HCT116 (cell line): ENCODE measurements at regions not wholly inside any gene's neighbourhood (a gene's known extent, or its start where the extent isn't known, plus 50 kb on each side); places are given as distances from the start of the nearest gene placed in this dataset.

ENCODE experiments used
- ATAC-seq: fragments of 200-7000 bp; cut with Tn5 transposase; 2 replicates; pipeline ENCODE4 v1.9.1; 2020; ENCODE audit warnings: mild to moderate bottlenecking, moderate library complexity
- BruUV-seq: library from RNA; stranded (reverse); fragments of 400-500 nt; replicated peaks from 2 replicates; lab custom pipeline; 2021; lab: Mats Ljungman, UMichigan
- CTCF ChIA-PET: fragments of 300-600 bp; sonication (Branson Sonifier 250); formaldehyde crosslinking; loops from one replicate; lab custom pipeline; 2021; ENCODE audit warnings: antibody characterized with exemption; lab: Charles Lee
- POLR2A ChIA-PET: fragments of 300-600, 350-600 bp; sonication (Branson Sonifier 250); formaldehyde crosslinking; loops from one replicate; lab custom pipeline; 2021; ENCODE audit warnings: antibody characterized with exemption; lab: Charles Lee
- RAD21 ChIA-PET, 2 experiments: fragments of 300-600 bp; sonication (Branson Sonifier 250); formaldehyde crosslinking; loops; one replicate each; lab custom pipeline; 2023; ENCODE audit warnings: low total read pairs in 2 of 2; ENCODE audit not compliant: uncharacterized antibody in 2 of 2, unreplicated experiment in 2 of 2, low non-redundant PET in 1 of 2; lab: Charles Lee
- DNase-seq: peaks from one replicate; pipeline ENCODE4 v3.0.0-alpha.2; 2010; ENCODE audit warnings: low read depth, low spot score
- H2AFZ ChIP-seq: fragments of 200-600 bp; shearing (Covaris generic), sonication (generic); 2 replicates; pipeline ENCODE4 v1.6.1; 2017; ENCODE audit warnings: low read depth, mixed run types, mixed read lengths, antibody characterized with exemption, low read length; ENCODE audit not compliant: poor library complexity, severe bottlenecking
- H3K27ac ChIP-seq: 2 replicates; pipeline ENCODE4 v1.5.1; 2012; ENCODE audit warnings: low read depth, low read length
- H3K27me3 ChIP-seq: fragments of 200-600 bp; sonication (generic); 2 replicates; pipeline ENCODE4 v1.6.1; 2016; ENCODE audit warnings: mixed run types, low read length, mixed read lengths; ENCODE audit not compliant: insufficient read depth
- H3K36me3 ChIP-seq, 2 experiments: fragments of 200-500 bp in 1 of 2; fragments of 200-600 bp in 1 of 2; sonication (Bioruptor generic) in 1 of 2; sonication (generic) in 1 of 2; 2 replicates each; pipeline versions ENCODE4 v1.5.1 to v1.6.1; 2014 to 2016; ENCODE audit warnings: low read length in 2 of 2, inconsistent platforms in 1 of 2, mixed read lengths in 1 of 2, mixed run types in 1 of 2; ENCODE audit not compliant: insufficient read depth in 2 of 2, control insufficient read depth in 1 of 2
- H3K4me1 ChIP-seq, 2 experiments: fragments of 200-600 bp in 1 of 2; sonication (generic) in 1 of 2; 2 replicates each; pipeline versions ENCODE4 v1.5.1 to v1.6.1; 2012 to 2017; ENCODE audit warnings: low read length in 2 of 2, inconsistent platforms in 1 of 2, mild to moderate bottlenecking in 1 of 2, mixed read lengths in 1 of 2, mixed run types in 1 of 2, moderate library complexity in 1 of 2; ENCODE audit not compliant: insufficient read depth in 2 of 2, control insufficient read depth in 1 of 2
- H3K4me2 ChIP-seq: fragments of 200-600 bp; sonication (generic); 2 replicates; pipeline ENCODE4 v1.6.1; 2017; ENCODE audit warnings: mixed run types, low read length, mixed read lengths
- H3K4me3 ChIP-seq, 2 experiments: fragments of 200-600 bp in 1 of 2; sonication (generic) in 1 of 2; replicated peaks in 1 of 2; 2 replicates each; pipeline ENCODE4 v1.5.1; 2011 to 2016; ENCODE audit warnings: low read length in 2 of 2, control low read depth in 1 of 2, low read depth in 1 of 2, mild to moderate bottlenecking in 1 of 2, mixed read lengths in 1 of 2, mixed run types in 1 of 2
- H3K79me2 ChIP-seq: fragments of 200-600 bp; sonication (generic); 2 replicates; pipeline ENCODE4 v1.6.1; 2017; ENCODE audit warnings: mild to moderate bottlenecking, mixed run types, low read length, moderate library complexity, mixed read lengths; ENCODE audit not compliant: insufficient read depth
- H3K9ac ChIP-seq: fragments of 200-600 bp; sonication (generic); 2 replicates; pipeline ENCODE4 v1.6.1; 2016; ENCODE audit warnings: low read length, mixed read lengths
- H3K9me2 ChIP-seq: fragments of 200-600 bp; sonication (generic), shearing (Covaris generic); 2 replicates; pipeline ENCODE4 v1.6.1; 2017; ENCODE audit warnings: mixed run types, mild to moderate bottlenecking, moderate library complexity; ENCODE audit not compliant: insufficient read depth
- H3K9me3 ChIP-seq, 2 experiments: fragments of 200-500 bp in 1 of 2; fragments of 200-600 bp in 1 of 2; sonication (Bioruptor generic) in 1 of 2; sonication (generic) in 1 of 2; 2 replicates each; pipeline ENCODE4 v1.6.1; 2014 to 2017; ENCODE audit warnings: low read length in 2 of 2, mixed read lengths in 2 of 2, inconsistent platforms in 1 of 2, low read depth in 1 of 2, mild to moderate bottlenecking in 1 of 2, mixed run types in 1 of 2, moderate library complexity in 1 of 2; ENCODE audit not compliant: control insufficient read depth in 1 of 2, insufficient read depth in 1 of 2
- H4K20me1 ChIP-seq: fragments of 200-600 bp; sonication (generic), shearing (Covaris generic); 2 replicates; pipeline ENCODE4 v1.6.1; 2017; ENCODE audit warnings: mixed run types, mild to moderate bottlenecking, moderate library complexity; ENCODE audit not compliant: insufficient read depth
- CEBPB ChIP-seq: IDR thresholded peaks from 2 replicates; pipeline ENCODE4 v1.6.1; 2012; ENCODE audit warnings: low read depth
- ELF1 ChIP-seq: IDR thresholded peaks from 2 replicates; pipeline ENCODE4 v1.6.1; 2012; ENCODE audit warnings: low read depth, borderline replicate concordance
- EZH2 ChIP-seq: fragments of 200-600 bp; sonication (generic); IDR thresholded peaks from 2 replicates; pipeline ENCODE4 v1.6.1; 2017; ENCODE audit warnings: antibody characterized with exemption, mixed run types
- EZH2phosphoT487 ChIP-seq: fragments of 200-600 bp; IDR thresholded peaks from 2 replicates; pipeline ENCODE4 v1.6.1; 2018; ENCODE audit warnings: antibody characterized with exemption, borderline replicate concordance
- FOSL1 ChIP-seq: IDR thresholded peaks from 2 replicates; pipeline ENCODE4 v1.6.1; 2012; ENCODE audit warnings: low read depth
- JUND ChIP-seq: IDR thresholded peaks from 2 replicates; pipeline ENCODE4 v1.6.1; 2012
- POLR2A ChIP-seq: IDR thresholded peaks from 2 replicates; pipeline ENCODE4 v1.7.0; 2011; ENCODE audit warnings: borderline replicate concordance; ENCODE audit not compliant: insufficient read depth, insufficient read length; ENCODE audit errors: extremely low read depth
- POLR2AphosphoS5 ChIP-seq: IDR thresholded peaks from 2 replicates; pipeline ENCODE4 v1.6.1; 2011; ENCODE audit warnings: mild to moderate bottlenecking, low read depth, low read length, moderate library complexity
- RAD21 ChIP-seq: IDR thresholded peaks from 2 replicates; pipeline ENCODE4 v1.6.1; 2012; ENCODE audit warnings: low read depth, mild to moderate bottlenecking
- SIN3A ChIP-seq: IDR thresholded peaks from 2 replicates; pipeline ENCODE4 v1.6.1; 2012; ENCODE audit warnings: low read depth
- SP1 ChIP-seq: IDR thresholded peaks from 2 replicates; pipeline ENCODE4 v1.6.1; 2012; ENCODE audit warnings: low read depth
- SRF ChIP-seq: IDR thresholded peaks from 2 replicates; pipeline ENCODE4 v1.6.1; 2012; ENCODE audit warnings: low read depth
- TCF7L2 ChIP-seq: IDR thresholded peaks from 2 replicates; pipeline ENCODE4 v1.7.0; 2011; ENCODE audit warnings: borderline replicate concordance, inconsistent platforms; ENCODE audit not compliant: insufficient read depth, insufficient read length; ENCODE audit errors: extremely low read depth
- YY1 ChIP-seq: IDR thresholded peaks from 2 replicates; pipeline ENCODE4 v1.6.1; 2011; ENCODE audit warnings: low read length, low read depth, moderate library complexity, mild to moderate bottlenecking; ENCODE audit not compliant: insufficient replicate concordance; ENCODE audit errors: extremely low read depth
- ZFX ChIP-seq: fragments of 450-650 bp; IDR thresholded peaks from 2 replicates; pipeline ENCODE4 v1.6.1; 2017
- ZNF274 ChIP-seq: fragments of 200-500 bp; sonication (Bioruptor generic); IDR thresholded peaks from 2 replicates; pipeline ENCODE4 v1.6.1; 2014; ENCODE audit warnings: mild to moderate bottlenecking, low read depth, low read length, inconsistent platforms
- intact Hi-C: fragments of 100-400 bp; cut with micrococcal nuclease; formaldehyde crosslinking; loops from 2 replicates; pipeline ENCODE4 v1.10.0; 2022
- TF ChIP-seq, protein P1 (sequence below): IDR thresholded peaks from 2 replicates; pipeline ENCODE4 v1.6.1; 2012
- TF ChIP-seq, protein P2 (sequence below): IDR thresholded peaks from 2 replicates; pipeline ENCODE4 v1.6.1; 2012; ENCODE audit warnings: low read depth
- TF ChIP-seq, protein P3 (sequence below), 3 experiments: fragments of 200-600 bp in 1 of 3; sonication (generic) in 1 of 3; IDR thresholded peaks in 2 of 3; conservative IDR thresholded peaks in 1 of 3; 2 replicates each; pipeline ENCODE4 v1.5.1; 2012 to 2017; ENCODE audit warnings: low read depth in 2 of 3, low read length in 2 of 3, antibody characterized with exemption in 1 of 3, borderline replicate concordance in 1 of 3, control low read depth in 1 of 3, mild to moderate bottlenecking in 1 of 3, mixed read lengths in 1 of 3, mixed run types in 1 of 3, moderate library complexity in 1 of 3; ENCODE audit not compliant: insufficient read depth in 1 of 3
- TF ChIP-seq, protein P4 (sequence below): IDR thresholded peaks from 2 replicates; pipeline ENCODE4 v1.6.1; 2012

DNA sequence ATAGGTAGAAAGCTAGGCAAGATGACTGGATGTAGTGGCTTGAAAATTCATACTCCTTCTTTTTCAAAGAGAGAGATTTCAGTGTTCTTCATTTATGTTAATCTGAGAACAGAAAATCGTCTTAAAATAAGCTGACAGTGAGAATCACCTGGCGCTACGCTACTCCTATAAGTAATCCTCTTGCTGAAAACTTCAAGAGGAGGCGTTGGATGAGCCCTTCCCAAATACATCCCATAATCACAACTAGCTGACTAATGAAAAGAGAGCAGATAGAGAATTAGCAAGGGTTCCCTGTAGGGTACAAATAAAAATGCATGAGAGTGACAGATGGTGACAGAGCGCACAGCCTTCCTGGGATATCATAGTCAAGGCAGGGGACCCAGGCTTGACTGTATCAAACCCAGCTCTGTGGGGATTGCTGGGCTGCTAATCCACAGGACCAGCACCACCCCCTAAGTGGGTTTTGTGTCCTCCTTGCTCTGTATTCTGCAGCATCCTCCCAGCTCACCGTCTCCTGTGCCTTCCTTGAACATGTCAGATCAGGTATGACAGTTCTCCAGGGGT lies 280.2 kb downstream of the SP3 start:
- Histone ChIP-seq H3K9me3 (no peaks in the 10 kb centered on the region), H2AFZ (no peak overlapping the region), H3K79me2 (no peaks in the 10 kb centered on the region), H3K4me1 (no peaks in the 10 kb centered on the region), H3K27me3 (no peaks in the 10 kb centered on the region), H3K9me2 (no peaks in the 10 kb centered on the region), H3K9ac (no peak overlapping the region), H3K4me2 (no peak overlapping the region), H3K36me3 (no peaks in the 10 kb centered on the region), H3K4me3 (no peak overlapping the region), H4K20me1 (no peaks in the 10 kb centered on the region), H3K27ac (no peak overlapping the region)
- no TSS peak for BruUV-seq
- no peak for ATAC-seq
- RAD21 ChIA-PET, result no interaction called here
- TF ChIP-seq EZH2 (no peak), SP1 (no peak), TCF7L2 (no peak), CEBPB (no peak), ELF1 (no peak), YY1 (no peak), EZH2phosphoT487 (no peak), JUND (no peak), ZNF274 (no peak), RAD21 (no peak), FOSL1 (no peak), POLR2AphosphoS5 (no peak), SRF (no peak), SIN3A (no peak), ZFX (no peak), POLR2A (no peak)
- TF ChIP-seq, protein P1, sequence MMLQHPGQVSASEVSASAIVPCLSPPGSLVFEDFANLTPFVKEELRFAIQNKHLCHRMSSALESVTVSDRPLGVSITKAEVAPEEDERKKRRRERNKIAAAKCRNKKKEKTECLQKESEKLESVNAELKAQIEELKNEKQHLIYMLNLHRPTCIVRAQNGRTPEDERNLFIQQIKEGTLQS, result no peak
- TF ChIP-seq, protein P2, sequence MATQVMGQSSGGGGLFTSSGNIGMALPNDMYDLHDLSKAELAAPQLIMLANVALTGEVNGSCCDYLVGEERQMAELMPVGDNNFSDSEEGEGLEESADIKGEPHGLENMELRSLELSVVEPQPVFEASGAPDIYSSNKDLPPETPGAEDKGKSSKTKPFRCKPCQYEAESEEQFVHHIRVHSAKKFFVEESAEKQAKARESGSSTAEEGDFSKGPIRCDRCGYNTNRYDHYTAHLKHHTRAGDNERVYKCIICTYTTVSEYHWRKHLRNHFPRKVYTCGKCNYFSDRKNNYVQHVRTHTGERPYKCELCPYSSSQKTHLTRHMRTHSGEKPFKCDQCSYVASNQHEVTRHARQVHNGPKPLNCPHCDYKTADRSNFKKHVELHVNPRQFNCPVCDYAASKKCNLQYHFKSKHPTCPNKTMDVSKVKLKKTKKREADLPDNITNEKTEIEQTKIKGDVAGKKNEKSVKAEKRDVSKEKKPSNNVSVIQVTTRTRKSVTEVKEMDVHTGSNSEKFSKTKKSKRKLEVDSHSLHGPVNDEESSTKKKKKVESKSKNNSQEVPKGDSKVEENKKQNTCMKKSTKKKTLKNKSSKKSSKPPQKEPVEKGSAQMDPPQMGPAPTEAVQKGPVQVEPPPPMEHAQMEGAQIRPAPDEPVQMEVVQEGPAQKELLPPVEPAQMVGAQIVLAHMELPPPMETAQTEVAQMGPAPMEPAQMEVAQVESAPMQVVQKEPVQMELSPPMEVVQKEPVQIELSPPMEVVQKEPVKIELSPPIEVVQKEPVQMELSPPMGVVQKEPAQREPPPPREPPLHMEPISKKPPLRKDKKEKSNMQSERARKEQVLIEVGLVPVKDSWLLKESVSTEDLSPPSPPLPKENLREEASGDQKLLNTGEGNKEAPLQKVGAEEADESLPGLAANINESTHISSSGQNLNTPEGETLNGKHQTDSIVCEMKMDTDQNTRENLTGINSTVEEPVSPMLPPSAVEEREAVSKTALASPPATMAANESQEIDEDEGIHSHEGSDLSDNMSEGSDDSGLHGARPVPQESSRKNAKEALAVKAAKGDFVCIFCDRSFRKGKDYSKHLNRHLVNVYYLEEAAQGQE, result no peak
- TF ChIP-seq, protein P3, sequence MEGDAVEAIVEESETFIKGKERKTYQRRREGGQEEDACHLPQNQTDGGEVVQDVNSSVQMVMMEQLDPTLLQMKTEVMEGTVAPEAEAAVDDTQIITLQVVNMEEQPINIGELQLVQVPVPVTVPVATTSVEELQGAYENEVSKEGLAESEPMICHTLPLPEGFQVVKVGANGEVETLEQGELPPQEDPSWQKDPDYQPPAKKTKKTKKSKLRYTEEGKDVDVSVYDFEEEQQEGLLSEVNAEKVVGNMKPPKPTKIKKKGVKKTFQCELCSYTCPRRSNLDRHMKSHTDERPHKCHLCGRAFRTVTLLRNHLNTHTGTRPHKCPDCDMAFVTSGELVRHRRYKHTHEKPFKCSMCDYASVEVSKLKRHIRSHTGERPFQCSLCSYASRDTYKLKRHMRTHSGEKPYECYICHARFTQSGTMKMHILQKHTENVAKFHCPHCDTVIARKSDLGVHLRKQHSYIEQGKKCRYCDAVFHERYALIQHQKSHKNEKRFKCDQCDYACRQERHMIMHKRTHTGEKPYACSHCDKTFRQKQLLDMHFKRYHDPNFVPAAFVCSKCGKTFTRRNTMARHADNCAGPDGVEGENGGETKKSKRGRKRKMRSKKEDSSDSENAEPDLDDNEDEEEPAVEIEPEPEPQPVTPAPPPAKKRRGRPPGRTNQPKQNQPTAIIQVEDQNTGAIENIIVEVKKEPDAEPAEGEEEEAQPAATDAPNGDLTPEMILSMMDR (IDR thresholded peaks at IDR 0.05 in 2 of 3, conservative IDR thresholded peaks at IDR 0.05 in 1 of 3; ENCODE audit: borderline replicate concordance in 1 of 3, insufficient read depth in 1 of 3, low read depth in 2 of 3, low read length in 2 of 3), result no peak
- TF ChIP-seq, protein P4, sequence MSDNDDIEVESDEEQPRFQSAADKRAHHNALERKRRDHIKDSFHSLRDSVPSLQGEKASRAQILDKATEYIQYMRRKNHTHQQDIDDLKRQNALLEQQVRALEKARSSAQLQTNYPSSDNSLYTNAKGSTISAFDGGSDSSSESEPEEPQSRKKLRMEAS, result no peak
- POLR2A ChIA-PET, result no interaction called here
- CTCF ChIA-PET, result no interaction called here
- DNase-seq, result no peak
- intact Hi-C loops, result no loop called here
